ENCODE measurements at regions not wholly inside any gene's neighbourhood (a gene's known extent, or its start where the extent isn't known, plus 50 kb on each side); places are given as distances from the start of the nearest gene placed in this dataset.

- no peak overlapping the region for H3K4me3 Mint-ChIP-seq
- H3K27ac Mint-ChIP-seq, result no peak overlapping the region
- peaks cover 5% of the 10 kb centered on the region for H3K27me3 Mint-ChIP-seq (ENCODE audit: low read depth, poor library complexity)
- no peaks in the 10 kb centered on the region for H3K9me3 Mint-ChIP-seq
- DNase-seq, result no peak
- no peaks in the 10 kb centered on the region for H3K36me3 Mint-ChIP-seq (ENCODE audit: low read depth)
- peaks cover 14% of the 10 kb centered on the region for H3K4me1 Mint-ChIP-seq
- TF ChIP-seq CTCF (IDR thresholded peaks at IDR 0.05), result no peak
These were observed 121.4 kb upstream of the GATB start for GRCh38 chr4:151882072-151882803.

GRCh38 chr4:151879705-151880445 is 119.1 kb upstream of the GATB start:
- H3K9me3 Mint-ChIP-seq, result no peaks in the 10 kb centered on the region
- DNase-seq, result no peak
- H3K4me1 Mint-ChIP-seq, result peaks cover 19% of the 10 kb centered on the region
- H3K4me3 Mint-ChIP-seq, result no peak overlapping the region
- no peak for TF ChIP-seq CTCF (IDR thresholded peaks at IDR 0.05)
- no peaks in the 10 kb centered on the region for H3K36me3 Mint-ChIP-seq (ENCODE audit: low read depth)
- peaks cover 9% of the 10 kb centered on the region for H3K27me3 Mint-ChIP-seq (ENCODE audit: low read depth, poor library complexity)
- H3K27ac Mint-ChIP-seq, result no peak overlapping the region

- no peak overlapping the region for H3K4me3 Mint-ChIP-seq
- TF ChIP-seq CTCF (IDR thresholded peaks at IDR 0.05), result no peak
- DNase-seq, result no peak
- H3K27ac Mint-ChIP-seq, result no peak overlapping the region
- H3K27me3 Mint-ChIP-seq (ENCODE audit: low read depth, poor library complexity), result peaks cover 7% of the 10 kb centered on the region
- H3K4me1 Mint-ChIP-seq, result peaks cover 24% of the 10 kb centered on the region
- H3K36me3 Mint-ChIP-seq (ENCODE audit: low read depth), result no peaks in the 10 kb centered on the region
- H3K9me3 Mint-ChIP-seq, result peaks cover 4% of the 10 kb centered on the region
These were observed 115.7 kb upstream of the GATB start for GRCh38 chr4:151876381-151876988.

- H3K4me1 Mint-ChIP-seq, result peaks cover 20% of the 10 kb centered on the region
- H3K9me3 Mint-ChIP-seq, result peaks cover 4% of the 10 kb centered on the region
- peaks cover 7% of the 10 kb centered on the region for H3K27me3 Mint-ChIP-seq (ENCODE audit: low read depth, poor library complexity)
- no peak for TF ChIP-seq CTCF (IDR thresholded peaks at IDR 0.05)
- H3K36me3 Mint-ChIP-seq (ENCODE audit: low read depth), result no peaks in the 10 kb centered on the region
- no peak for DNase-seq
- H3K27ac Mint-ChIP-seq, result no peak overlapping the region
- H3K4me3 Mint-ChIP-seq, result no peak overlapping the region
These were observed 113.5 kb upstream of the GATB start for GRCh38 chr4:151874328-151874727.

GRCh38 chr4:151866592-151866918 is 105.7 kb upstream of the GATB start:
- Mint-ChIP-seq H3K27ac (no peak overlapping the region), H3K36me3 (ENCODE audit: low read depth) (peaks cover 4% of the 10 kb centered on the region), H3K4me1 (peaks cover 10% of the 10 kb centered on the region), H3K4me3 (no peak overlapping the region), H3K9me3 (peaks cover 11% of the 10 kb centered on the region), H3K27me3 (ENCODE audit: low read depth, poor library complexity) (no peaks in the 10 kb centered on the region)
- TF ChIP-seq CTCF (IDR thresholded peaks at IDR 0.05), result no peak
- DNase-seq, result no peak

Measured in nephron progenitor cell (in vitro differentiated cells).